HepG2 (cell line): ENCODE measurements at regions not wholly inside any gene's neighbourhood (a gene's known extent, or its start where the extent isn't known, plus 50 kb on each side); places are given as distances from the start of the nearest gene placed in this dataset.

ENCODE experiments used
- ATAC-seq: fragments of 200-7000 bp; cut with Tn5 transposase; 3 replicates; pipeline ENCODE4 v1.9.1; 2020; ENCODE audit warnings: mild to moderate bottlenecking, moderate library complexity
- BruUV-seq: library from RNA; stranded (reverse); fragments of 400-500 nt; replicated peaks from 2 replicates; lab custom pipeline; 2021; lab: Mats Ljungman, UMichigan
- CTCF ChIA-PET: fragments of 300-600 bp; formaldehyde crosslinking; extraction: SDS; loops from one replicate; lab custom pipeline; 2021; ENCODE audit warnings: low total read pairs, inconsistent platforms, low intra/inter-chr PET ratio; lab: Yijun Ruan, JAX
- POLR2A ChIA-PET: fragments of 350-600 bp; sonication (Branson Sonifier 250); formaldehyde crosslinking; loops from one replicate; lab custom pipeline; 2020; ENCODE audit warnings: antibody characterized with exemption, inconsistent platforms; lab: Yijun Ruan, JAX
- DNase-seq: peaks from one replicate; pipeline ENCODE4 v3.0.0-alpha.2; 2015; ENCODE audit warnings: low spot score
- FAIRE-seq: peaks from 3 replicates; lab custom pipeline; 2011; peaks lifted over from hg19 to GRCh38; lab: Jason Lieb, UNC
- H2AFZ ChIP-seq: one replicate; pipeline ENCODE4 v1.6.1; 2011; ENCODE audit warnings: low read length, inconsistent platforms
- H3K27ac ChIP-seq: fragments of 300-600 bp; 3 replicates; pipeline ENCODE4 v1.8.0; 2011; ENCODE audit warnings: mixed run types, mild to moderate bottlenecking, mixed read lengths, low read length, inconsistent platforms; ENCODE audit not compliant: insufficient read depth; ENCODE audit errors: extremely low read length
- H3K27me3 ChIP-seq, 2 experiments: fragments of 200-600 bp in 1 of 2; 2 replicates in 1 of 2; 3 replicates in 1 of 2; pipeline versions ENCODE4 v1.6.0 to v1.8.0; 2011; ENCODE audit warnings: low read length in 2 of 2, mild to moderate bottlenecking in 2 of 2, moderate library complexity in 2 of 2, inconsistent platforms in 1 of 2; ENCODE audit not compliant: insufficient read depth in 2 of 2, control insufficient read depth in 1 of 2
- H3K36me3 ChIP-seq, 2 experiments: fragments of 200-600 bp in 1 of 2; replicated peaks in 1 of 2; 2 replicates in 1 of 2; 3 replicates in 1 of 2; pipeline versions ENCODE4 v1.5.1 to v1.8.0; 2011; ENCODE audit warnings: low read length in 2 of 2, inconsistent platforms in 1 of 2; ENCODE audit not compliant: insufficient read depth in 2 of 2, control insufficient read depth in 1 of 2
- H3K4me1 ChIP-seq: 2 replicates; pipeline ENCODE4 v1.5.1; 2012; ENCODE audit warnings: low read length, inconsistent platforms; ENCODE audit not compliant: insufficient read depth
- H3K4me2 ChIP-seq: 2 replicates; pipeline ENCODE4 v1.6.0; 2011; ENCODE audit warnings: low read depth, low read length, inconsistent platforms
- H3K4me3 ChIP-seq, 3 experiments: fragments of 200-600 bp in 1 of 3; sonication (generic), shearing (Covaris generic) in 1 of 3; replicated peaks in 1 of 3; 2 replicates each; pipeline ENCODE4 v1.5.1; 2011 to 2016; ENCODE audit warnings: low read length in 3 of 3, inconsistent platforms in 2 of 3, low read depth in 2 of 3, mild to moderate bottlenecking in 2 of 3, control low read depth in 1 of 3, mixed read lengths in 1 of 3; ENCODE audit not compliant: insufficient read depth in 1 of 3
- H3K79me2 ChIP-seq: one replicate; pipeline ENCODE4 v1.6.1; 2011; ENCODE audit warnings: low read length, inconsistent platforms; ENCODE audit not compliant: insufficient read depth
- H3K9ac ChIP-seq: 2 replicates; pipeline ENCODE4 v1.6.0; 2011; ENCODE audit warnings: mild to moderate bottlenecking, low read depth, low read length, inconsistent platforms; ENCODE audit not compliant: insufficient read depth
- H3K9me3 ChIP-seq: 2 replicates; pipeline ENCODE4 v1.5.1; 2012; ENCODE audit warnings: mild to moderate bottlenecking, low read length
- H4K20me1 ChIP-seq: 2 replicates; pipeline ENCODE4 v1.6.0; 2011; ENCODE audit warnings: inconsistent platforms, mild to moderate bottlenecking, low read length, moderate library complexity; ENCODE audit not compliant: insufficient read depth
- FOXK1 ChIP-seq: sonication (generic); formaldehyde crosslinking; IDR thresholded peaks from 2 replicates; pipeline ENCODE4 v1.4.0; 2020; ENCODE audit warnings: low read depth, missing genetic modification reagents, borderline replicate concordance
- HMGA1 ChIP-seq: sonication (generic); formaldehyde crosslinking; conservative IDR thresholded peaks from 2 replicates; pipeline ENCODE4 v1.4.0; 2020; ENCODE audit warnings: missing genetic modification reagents
- NFIC ChIP-seq: IDR thresholded peaks from 2 replicates; pipeline ENCODE4 v1.6.1; 2012; ENCODE audit warnings: mild to moderate bottlenecking, low read length, inconsistent platforms
- ZFP41 ChIP-seq: sonication (generic); formaldehyde crosslinking; IDR thresholded peaks from 2 replicates; pipeline ENCODE4 v1.4.0; 2020; ENCODE audit warnings: mild to moderate bottlenecking, missing genetic modification reagents, borderline replicate concordance
- ZNF484 ChIP-seq: sonication (generic); formaldehyde crosslinking; IDR thresholded peaks from 2 replicates; pipeline ENCODE4 v1.5.1; 2020; ENCODE audit warnings: mild to moderate bottlenecking, low read depth, missing genetic modification reagents, borderline replicate concordance
- WGBS: methylation state at CpG from one replicate; pipeline ENCODE4 v1.1.6; 2017; ENCODE audit warnings: low lambda C conversion rate; 5-methylcytosine and 5-hydroxymethylcytosine counted together
- in situ Hi-C: cut with HindIII; loops from 2 replicates; pipeline ENCODE4 v1.10.0; 2017; ENCODE audit warnings: low pct_unique_long_range_greater_than_20kb; ENCODE audit not compliant: extremely low pct_ligation_motif_present
- intact Hi-C: fragments of 100-400 bp; cut with micrococcal nuclease; formaldehyde crosslinking; loops from one replicate; pipeline ENCODE4 v1.10.0; 2022; ENCODE audit not compliant: unreplicated experiment
- TF ChIP-seq, protein P1 (sequence below): sonication (generic); formaldehyde crosslinking; IDR thresholded peaks from 2 replicates; pipeline ENCODE4 v1.4.0; 2020; ENCODE audit warnings: mild to moderate bottlenecking, missing genetic modification reagents
- TF ChIP-seq, protein P2 (sequence below): sonication (generic); formaldehyde crosslinking; IDR thresholded peaks from 2 replicates; pipeline ENCODE4 v1.4.0; 2020; ENCODE audit warnings: missing genetic modification reagents, borderline replicate concordance

DNA sequence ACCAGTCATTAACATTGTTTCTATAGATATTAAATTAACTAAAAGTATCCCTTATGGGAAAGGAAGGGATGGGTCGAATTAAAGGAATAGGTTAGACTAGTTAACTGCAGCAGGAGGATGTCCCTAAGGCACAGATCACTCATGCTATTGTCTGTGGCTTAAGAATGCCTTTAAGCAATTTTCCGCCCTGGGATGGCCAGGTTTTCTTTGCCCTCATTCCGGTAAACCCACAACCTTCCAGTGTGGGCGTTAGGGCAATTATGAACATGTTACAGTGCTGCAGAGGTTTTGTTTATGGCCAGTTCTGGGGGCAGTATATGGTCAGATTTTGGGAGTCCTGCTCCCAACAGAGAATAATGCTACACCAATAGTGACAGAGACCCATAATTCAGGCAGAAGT lies 139.3 kb upstream of the CDK13 start (continued):
- TF ChIP-seq, protein P1, sequence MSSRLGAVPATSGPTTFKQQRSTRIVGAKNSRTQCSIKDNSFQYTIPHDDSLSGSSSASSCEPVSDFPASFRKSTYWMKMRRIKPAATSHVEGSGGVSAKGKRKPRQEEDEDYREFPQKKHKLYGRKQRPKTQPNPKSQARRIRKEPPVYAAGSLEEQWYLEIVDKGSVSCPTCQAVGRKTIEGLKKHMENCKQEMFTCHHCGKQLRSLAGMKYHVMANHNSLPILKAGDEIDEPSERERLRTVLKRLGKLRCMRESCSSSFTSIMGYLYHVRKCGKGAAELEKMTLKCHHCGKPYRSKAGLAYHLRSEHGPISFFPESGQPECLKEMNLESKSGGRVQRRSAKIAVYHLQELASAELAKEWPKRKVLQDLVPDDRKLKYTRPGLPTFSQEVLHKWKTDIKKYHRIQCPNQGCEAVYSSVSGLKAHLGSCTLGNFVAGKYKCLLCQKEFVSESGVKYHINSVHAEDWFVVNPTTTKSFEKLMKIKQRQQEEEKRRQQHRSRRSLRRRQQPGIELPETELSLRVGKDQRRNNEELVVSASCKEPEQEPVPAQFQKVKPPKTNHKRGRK (CRISPR knock-in tag) = no peak

DNA sequence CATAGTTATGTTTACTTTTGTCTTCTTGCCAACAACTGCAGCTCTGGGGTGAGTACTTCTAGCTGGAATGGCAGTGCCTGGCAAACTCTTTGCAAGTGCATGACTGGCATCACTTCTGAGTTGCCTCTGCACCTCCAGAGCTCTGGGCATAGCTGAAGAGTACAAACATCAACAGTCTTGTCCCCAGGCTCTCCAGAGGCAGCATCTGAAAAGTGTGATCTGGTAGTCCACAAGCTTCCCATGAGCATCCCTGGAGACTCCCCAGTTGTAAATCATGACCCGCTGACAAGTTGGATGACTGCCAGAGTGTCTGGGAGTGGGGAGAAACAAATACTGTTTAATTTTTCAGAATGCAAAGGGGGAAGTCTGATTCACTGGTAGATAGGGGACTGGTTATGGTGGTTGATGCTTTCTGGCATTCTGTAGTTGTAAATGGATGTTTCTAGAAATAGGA lies 138.9 kb upstream of the CDK13 start:
- no peak overlapping the region for H3K9ac ChIP-seq
- POLR2A ChIA-PET = no interaction called here
- no peak overlapping the region for H2AFZ ChIP-seq
- H3K27ac ChIP-seq = no peak overlapping the region
- no peaks in the 10 kb centered on the region for H3K4me1 ChIP-seq
- CTCF ChIA-PET = no interaction called here
- no peak for ATAC-seq
- H3K36me3 ChIP-seq = no peaks in the 10 kb centered on the region
- peaks cover 0 to 12% of the 10 kb centered on the region in 2 experiments; a peak in 1 of 5 replicates for H3K27me3 ChIP-seq
- intact Hi-C loops = no loop called here
- 0% methylated on average over 1 of the region's 1 CpG for WGBS
- FAIRE-seq = no peak
- H3K4me3 ChIP-seq = no peak overlapping the region
- no peak overlapping the region for H3K4me2 ChIP-seq
- TF ChIP-seq HMGA1 (CRISPR knock-in tag) (no peak), ZFP41 (CRISPR knock-in tag) (no peak), ZNF484 (CRISPR knock-in tag) (no peak), FOXK1 (CRISPR knock-in tag) (no peak), NFIC (no peak)
- TF ChIP-seq, protein P2, sequence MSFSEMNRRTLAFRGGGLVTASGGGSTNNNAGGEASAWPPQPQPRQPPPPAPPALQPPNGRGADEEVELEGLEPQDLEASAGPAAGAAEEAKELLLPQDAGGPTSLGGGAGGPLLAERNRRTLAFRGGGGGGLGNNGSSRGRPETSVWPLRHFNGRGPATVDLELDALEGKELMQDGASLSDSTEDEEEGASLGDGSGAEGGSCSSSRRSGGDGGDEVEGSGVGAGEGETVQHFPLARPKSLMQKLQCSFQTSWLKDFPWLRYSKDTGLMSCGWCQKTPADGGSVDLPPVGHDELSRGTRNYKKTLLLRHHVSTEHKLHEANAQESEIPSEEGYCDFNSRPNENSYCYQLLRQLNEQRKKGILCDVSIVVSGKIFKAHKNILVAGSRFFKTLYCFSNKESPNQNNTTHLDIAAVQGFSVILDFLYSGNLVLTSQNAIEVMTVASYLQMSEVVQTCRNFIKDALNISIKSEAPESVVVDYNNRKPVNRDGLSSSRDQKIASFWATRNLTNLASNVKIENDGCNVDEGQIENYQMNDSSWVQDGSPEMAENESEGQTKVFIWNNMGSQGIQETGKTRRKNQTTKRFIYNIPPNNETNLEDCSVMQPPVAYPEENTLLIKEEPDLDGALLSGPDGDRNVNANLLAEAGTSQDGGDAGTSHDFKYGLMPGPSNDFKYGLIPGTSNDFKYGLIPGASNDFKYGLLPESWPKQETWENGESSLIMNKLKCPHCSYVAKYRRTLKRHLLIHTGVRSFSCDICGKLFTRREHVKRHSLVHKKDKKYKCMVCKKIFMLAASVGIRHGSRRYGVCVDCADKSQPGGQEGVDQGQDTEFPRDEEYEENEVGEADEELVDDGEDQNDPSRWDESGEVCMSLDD (CRISPR knock-in tag) = no peak
- BruUV-seq = no TSS peak
- DNase-seq = no peak
- in situ Hi-C loops = no loop called here
- no peaks in the 10 kb centered on the region for H3K79me2 ChIP-seq
- H4K20me1 ChIP-seq = no peaks in the 10 kb centered on the region
- no peaks in the 10 kb centered on the region for H3K9me3 ChIP-seq
